Vagina (tissue), 2 donors: ENCODE measurements at regions not wholly inside any gene's neighbourhood (a gene's known extent, or its start where the extent isn't known, plus 50 kb on each side); places are given as distances from the start of the nearest gene placed in this dataset.

ENCODE experiments used
- CTCF ChIP-seq, 3 experiments: fragments of 450-650 bp in 2 of 3; fragments of 200-600 bp in 1 of 3; sonication (generic) in 1 of 3; IDR thresholded peaks; one replicate each; pipeline ENCODE4 v1.5.1; 2017 to 2019; ENCODE audit warnings: antibody characterized with exemption in 3 of 3, mild to moderate bottlenecking in 2 of 3, moderate library complexity in 2 of 3
- POLR2AphosphoS5 ChIP-seq, 2 donors: sonication (generic); formaldehyde crosslinking; IDR thresholded peaks; one replicate each; pipeline ENCODE4 v1.9.0; 2017; ENCODE audit warnings: antibody characterized with exemption in 2 of 2, mild to moderate bottlenecking in 2 of 2, low read depth in 1 of 2; ENCODE audit not compliant: insufficient read depth in 1 of 2

- no peak for TF ChIP-seq CTCF (IDR thresholded peaks at IDR 0.05)
- no peak for TF ChIP-seq POLR2AphosphoS5 (IDR thresholded peaks at IDR 0.05; ENCODE audit: insufficient read depth in 1 of 2, low read depth in 1 of 2)
Observed at GRCh38 chr12:116657921-116658495, 79.9 kb downstream of the SPRING1 start.
